GM21528 (cell line): ENCODE measurements at regions not wholly inside any gene's neighbourhood (a gene's known extent, or its start where the extent isn't known, plus 50 kb on each side); places are given as distances from the start of the nearest gene placed in this dataset.

Experiments used
- ATAC-seq: cut with Tn5 transposase; IDR thresholded peaks from one replicate; pipeline ENCODE4 v1.9.1; 2021; ENCODE audit warnings: mild to moderate bottlenecking, moderate library complexity; ENCODE audit not compliant: unreplicated experiment, low FRiP score

- ATAC-seq: no peak
Measured at GRCh38 chr10:83233691-83234090, 905.6 kb upstream of the GHITM start.

DNA sequence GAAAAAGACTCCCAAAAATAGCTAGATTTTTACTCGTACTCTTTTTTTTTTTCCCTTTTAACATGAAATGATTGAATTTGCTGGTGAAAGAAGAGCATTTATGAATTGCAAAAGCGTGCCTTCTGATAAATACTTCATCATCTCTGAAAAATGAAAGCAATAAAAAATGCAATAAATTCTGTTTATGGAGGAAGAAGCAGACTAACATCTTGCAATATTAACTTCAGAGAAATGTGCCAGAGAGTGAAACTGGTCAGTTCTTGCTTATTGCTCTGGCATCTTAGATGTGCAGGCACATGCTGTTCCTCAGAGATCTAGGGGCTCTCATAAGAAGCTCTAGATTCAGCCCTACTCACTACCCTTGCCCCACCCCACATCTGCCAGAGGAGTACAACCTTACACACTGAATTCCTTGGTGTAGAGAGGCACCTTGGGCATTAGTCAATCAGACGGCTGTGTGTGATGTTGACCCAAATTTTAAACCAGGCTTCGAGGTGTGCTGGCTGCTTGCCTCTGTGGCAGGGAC lies 891.1 kb upstream of the GHITM start:
- ATAC-seq: no peak

DNA sequence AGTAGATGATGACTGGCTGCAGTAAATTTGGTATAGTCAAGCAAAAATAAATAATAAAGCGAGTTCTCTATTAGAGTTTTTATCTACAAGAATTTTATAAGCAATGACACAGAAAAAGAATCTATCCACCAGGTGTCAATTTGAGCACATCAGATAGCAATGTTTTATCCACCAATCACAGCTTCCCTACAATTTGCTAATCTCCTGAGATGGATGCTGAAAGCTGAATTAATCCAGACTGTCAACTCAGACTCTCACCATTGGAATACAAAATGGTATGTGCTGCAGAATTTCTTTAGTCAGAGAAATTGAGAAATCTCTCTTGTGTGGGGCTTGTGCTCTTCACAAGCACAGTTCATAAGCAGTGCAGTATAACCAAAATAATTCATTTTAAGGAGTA lies 888.9 kb upstream of the GHITM start:
- no peak for ATAC-seq

- ATAC-seq: no peak
Measured at GRCh38 chr10:83252169-83252568, 887.1 kb upstream of the GHITM start.

- ATAC-seq: no peak
Measured at GRCh38 chr10:83252596-83252995, 886.7 kb upstream of the GHITM start.

DNA sequence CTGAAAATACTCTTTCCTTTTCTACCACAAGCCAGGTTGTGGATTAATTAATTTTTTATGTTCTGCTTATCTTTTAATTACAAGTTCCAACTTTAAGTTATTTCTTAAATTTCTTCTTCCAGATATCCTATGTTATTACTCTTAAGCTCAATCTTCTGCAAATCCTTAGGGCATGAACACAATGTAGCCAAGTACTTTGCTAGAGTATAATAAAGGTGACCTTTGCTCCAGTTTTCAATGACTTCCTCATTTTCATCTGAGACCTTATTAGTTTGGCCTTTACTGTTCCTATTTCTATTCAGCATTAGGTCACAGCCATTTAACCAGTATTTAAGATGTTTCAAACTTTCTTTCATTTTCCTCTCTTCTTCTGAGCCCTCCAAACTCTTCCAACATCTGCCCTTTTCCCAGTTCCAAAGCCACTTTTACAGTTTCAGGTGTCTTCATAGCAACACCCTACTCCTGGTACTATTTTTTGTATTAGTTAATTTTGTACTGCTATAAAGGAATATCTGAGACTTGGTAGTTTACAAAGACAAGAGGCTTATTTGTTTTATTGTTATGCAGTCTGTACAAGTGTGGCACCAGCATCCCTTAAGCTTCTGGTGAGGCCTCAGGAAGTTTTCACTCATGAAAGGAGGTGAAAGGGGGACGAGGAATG lies 886.2 kb upstream of the GHITM start:
- ATAC-seq: no peak

DNA sequence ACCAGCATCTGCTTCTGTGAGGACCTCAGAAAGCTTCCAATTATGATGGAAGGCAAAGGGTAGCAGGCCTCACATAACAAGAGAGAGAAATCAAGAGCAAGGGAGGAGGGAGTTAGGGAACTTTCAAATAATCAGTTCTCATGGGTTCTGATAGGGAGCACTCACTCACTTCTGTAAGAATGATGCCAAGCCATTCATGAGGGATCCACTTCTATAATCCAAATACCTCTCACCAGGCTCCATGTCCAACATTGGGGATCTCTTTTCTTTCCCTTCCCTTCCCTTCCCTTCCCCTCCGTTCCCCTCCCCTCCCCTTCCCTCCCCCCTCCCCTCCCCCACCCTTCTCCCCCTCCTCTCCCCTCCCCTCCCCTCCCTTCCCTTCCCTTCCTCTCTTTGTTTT lies 884.6 kb upstream of the GHITM start:
- ATAC-seq: no peak

DNA sequence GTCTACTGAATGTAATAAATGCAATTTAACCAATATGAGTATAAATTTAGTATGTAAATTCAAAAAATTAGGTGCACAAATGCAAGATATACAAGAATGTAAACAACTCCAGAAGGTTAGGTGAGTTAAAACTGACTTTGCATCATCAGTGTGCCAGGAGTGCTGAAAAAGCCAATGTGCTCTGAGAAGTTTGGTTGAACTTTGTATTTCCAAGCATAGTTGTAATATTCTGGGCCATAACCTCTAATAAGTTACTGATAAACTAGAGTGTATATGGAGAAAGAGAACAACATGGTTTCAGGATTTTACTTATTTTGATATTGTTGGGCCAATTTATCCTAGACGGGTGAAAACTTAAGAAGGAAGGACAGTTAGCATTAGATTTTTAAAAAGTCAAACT lies 876.9 kb upstream of the GHITM start:
- ATAC-seq: no peak

GRCh38 chr10:83272666-83273434 lies 866.5 kb upstream of the GHITM start:
- no peak for ATAC-seq

DNA sequence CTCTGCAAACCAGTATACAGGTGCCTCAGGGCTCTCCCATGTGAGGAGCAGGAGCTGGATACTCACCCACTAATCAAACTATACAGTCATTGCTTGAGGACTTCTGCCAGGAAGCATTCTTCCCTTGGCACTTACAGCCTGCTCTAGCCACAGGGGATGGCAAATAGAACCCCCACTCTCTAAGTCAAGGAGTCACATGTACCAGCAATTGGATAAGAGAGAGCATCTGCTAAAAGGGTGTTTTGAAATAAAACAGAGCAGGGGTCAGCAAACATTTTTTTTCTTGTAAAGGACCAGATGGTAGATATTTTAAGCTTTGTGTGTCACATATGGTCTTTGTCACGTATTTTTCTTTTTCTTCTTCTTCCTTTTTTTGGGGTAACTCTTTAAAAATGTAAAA lies 865.2 kb upstream of the GHITM start:
- ATAC-seq: no peak

DNA sequence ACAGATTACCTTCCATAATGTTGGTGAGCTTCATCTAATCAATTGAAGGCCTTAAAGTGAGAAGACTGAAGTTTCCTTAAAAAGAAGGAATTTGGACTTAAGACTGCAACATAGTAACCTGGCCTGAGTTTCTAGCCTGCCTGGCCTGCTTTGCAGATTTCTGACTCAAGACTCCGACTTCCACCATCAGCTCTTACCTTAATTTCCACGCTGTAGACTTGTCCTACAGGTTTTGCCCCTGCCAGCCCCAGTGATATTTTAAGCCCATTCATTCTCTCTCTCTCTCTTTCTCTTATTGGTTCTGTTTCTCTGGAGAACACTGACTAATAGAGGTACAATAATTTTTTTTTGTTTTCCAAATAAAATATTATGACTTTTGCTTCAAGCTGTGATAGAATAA lies 862.3 kb upstream of the GHITM start:
- ATAC-seq: no peak

GRCh38 chr10:83283151-83283550 lies 856.2 kb upstream of the GHITM start:
- ATAC-seq: no peak

- ATAC-seq: no peak
Measured at GRCh38 chr10:83287374-83287773, 851.9 kb upstream of the GHITM start.

- no peak for ATAC-seq
Measured at GRCh38 chr10:83289373-83289772, 849.9 kb upstream of the GHITM start.

DNA sequence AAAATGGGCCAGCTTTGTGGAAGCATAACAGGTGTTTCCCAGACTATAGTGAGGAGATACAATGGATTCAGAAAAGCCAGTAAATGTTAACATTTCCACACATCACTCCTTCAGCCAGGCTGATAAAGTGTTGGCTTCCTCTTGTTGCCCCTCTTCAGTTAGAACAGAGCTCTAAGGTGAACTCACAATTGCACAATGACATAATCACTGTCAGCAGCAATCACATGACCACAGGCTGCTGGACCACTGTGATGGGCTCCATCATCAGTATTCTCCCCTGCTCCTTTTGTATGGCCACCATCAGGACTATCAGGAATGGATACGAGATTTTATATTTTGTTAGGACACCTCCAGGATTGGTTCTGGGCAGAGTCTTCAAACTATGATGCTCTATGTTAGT lies 849.4 kb upstream of the GHITM start:
- no peak for ATAC-seq

DNA sequence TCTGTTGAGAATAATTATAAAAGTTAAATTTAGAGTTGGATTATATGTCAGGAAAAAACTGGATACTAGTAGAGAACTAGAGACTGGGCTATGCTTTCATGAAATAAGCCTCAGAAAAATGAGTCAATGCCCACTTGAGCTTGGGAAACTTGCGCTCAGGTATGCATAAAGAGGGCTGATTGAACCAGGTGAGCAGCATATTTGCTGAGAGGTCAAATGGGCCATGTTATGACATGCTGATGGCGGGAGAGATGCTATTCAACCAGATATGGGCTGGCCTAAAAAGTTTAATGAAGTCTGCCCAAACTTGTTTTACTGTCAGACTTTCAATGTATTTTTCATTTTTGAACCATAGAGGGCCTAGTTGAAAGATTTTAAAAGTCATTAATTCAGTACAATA lies 837.6 kb upstream of the GHITM start:
- ATAC-seq: no peak

GRCh38 chr10:83302623-83303022 lies 836.7 kb upstream of the GHITM start:
- ATAC-seq: no peak

GRCh38 chr10:83310688-83311087 lies 828.6 kb upstream of the GHITM start:
- ATAC-seq: no peak

- no peak for ATAC-seq
Measured at GRCh38 chr10:83312570-83312969, 826.7 kb upstream of the GHITM start.

DNA sequence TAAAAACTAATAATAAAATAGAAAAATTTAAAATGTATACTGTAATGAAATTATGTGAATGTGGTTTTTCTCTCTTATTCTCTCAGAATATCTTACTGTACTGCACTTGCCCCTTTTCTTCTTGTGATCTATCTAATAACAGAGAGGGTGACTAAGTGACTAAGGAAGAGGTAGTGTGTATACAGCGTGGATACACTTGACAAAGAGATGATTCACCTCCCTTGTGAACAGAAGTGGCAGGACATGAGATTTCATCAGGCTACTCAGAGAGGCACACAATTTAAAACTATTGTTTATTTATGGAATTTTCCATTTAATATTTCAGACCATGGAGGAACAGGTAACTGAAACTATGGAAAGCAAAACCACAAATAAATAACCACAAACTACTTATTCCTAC lies 806.6 kb upstream of the GHITM start:
- ATAC-seq: no peak

DNA sequence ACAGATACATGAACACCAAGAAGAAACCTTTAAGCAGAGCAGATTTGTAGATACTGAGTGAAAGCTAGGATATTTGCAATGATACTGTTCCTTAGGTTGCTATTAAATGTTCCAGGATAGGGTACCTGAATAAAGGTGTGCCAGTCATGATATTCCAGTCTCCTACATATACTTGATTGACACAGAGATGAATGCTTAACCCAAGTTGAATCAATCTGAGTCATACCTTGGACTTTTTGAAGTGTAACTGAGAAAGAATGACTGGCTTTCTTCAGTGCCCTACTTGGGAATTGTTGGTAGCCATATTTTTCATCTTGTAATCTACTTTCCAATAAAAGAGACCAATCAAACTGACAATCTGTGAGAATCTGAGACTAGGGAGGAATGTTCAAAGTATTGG lies 805.7 kb upstream of the GHITM start:
- no peak for ATAC-seq

- ATAC-seq: no peak
Measured at GRCh38 chr10:83343676-83344075, 795.6 kb upstream of the GHITM start.
